22Rv1 (cell line): ENCODE measurements at regions not wholly inside any gene's neighbourhood (a gene's known extent, or its start where the extent isn't known, plus 50 kb on each side); places are given as distances from the start of the nearest gene placed in this dataset.
"Not testable (repeated sequence)": the region's sequence is repeated elsewhere in the genome, so short reads cannot be mapped to it uniquely, and the experiment has no call there.

Source experiments
- H3K27ac ChIP-seq: fragments of 450-650 bp; 2 replicates; pipeline ENCODE4 v1.5.1; 2017
- ZFX ChIP-seq: fragments of 450-650 bp; IDR thresholded peaks from 2 replicates; pipeline ENCODE4 v1.6.1; 2017; ENCODE audit warnings: antibody characterized with exemption, borderline replicate concordance
- TF ChIP-seq, protein P1 (sequence below): fragments of 450-650 bp; IDR thresholded peaks from 2 replicates; pipeline ENCODE4 v1.5.1; 2017; ENCODE audit warnings: mild to moderate bottlenecking

DNA sequence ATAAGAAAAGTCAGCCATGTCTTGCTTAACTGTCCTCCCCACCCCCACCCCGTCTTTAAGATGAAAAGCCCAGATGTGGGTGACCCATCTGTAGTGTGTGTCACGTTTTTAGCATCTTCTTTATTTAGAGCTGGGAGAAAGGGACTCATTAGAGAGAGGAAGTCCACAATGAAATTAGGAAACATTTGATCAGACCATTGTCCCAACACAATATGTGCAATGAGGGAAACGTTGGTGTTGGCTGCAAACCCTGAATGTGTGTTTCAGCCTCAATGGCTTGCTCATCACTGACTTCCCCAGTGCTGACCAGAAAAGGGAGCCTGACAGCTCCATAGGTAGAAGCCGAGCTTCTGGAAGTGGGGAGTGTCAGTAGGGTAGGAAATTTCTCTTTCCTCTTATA, 475.7 kb downstream of the CD83 start:
- TF ChIP-seq ZFX, result no peak
- TF ChIP-seq, protein P1, sequence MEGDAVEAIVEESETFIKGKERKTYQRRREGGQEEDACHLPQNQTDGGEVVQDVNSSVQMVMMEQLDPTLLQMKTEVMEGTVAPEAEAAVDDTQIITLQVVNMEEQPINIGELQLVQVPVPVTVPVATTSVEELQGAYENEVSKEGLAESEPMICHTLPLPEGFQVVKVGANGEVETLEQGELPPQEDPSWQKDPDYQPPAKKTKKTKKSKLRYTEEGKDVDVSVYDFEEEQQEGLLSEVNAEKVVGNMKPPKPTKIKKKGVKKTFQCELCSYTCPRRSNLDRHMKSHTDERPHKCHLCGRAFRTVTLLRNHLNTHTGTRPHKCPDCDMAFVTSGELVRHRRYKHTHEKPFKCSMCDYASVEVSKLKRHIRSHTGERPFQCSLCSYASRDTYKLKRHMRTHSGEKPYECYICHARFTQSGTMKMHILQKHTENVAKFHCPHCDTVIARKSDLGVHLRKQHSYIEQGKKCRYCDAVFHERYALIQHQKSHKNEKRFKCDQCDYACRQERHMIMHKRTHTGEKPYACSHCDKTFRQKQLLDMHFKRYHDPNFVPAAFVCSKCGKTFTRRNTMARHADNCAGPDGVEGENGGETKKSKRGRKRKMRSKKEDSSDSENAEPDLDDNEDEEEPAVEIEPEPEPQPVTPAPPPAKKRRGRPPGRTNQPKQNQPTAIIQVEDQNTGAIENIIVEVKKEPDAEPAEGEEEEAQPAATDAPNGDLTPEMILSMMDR, result no peak
- H3K27ac ChIP-seq, result no peak overlapping the region

DNA sequence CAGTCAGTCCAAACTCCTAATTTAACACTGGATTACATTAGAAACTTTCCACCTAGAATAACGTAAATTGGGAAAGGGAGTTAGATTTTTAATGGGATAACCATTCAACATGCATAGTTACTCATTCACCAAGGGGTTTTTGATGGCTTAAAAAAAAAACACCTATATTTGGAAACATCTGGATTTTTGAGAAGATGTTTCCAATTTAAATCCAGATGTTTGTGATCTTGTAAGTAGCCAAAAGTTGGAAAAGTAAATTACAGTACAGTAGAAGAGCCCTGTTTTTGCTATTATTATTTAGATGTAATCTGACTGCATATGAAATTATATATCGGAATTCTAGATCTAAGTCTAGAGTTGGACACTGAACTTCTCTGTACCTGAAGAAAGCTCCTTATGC, 478.2 kb downstream of the CD83 start:
- H3K27ac ChIP-seq, result no peak overlapping the region
- TF ChIP-seq ZFX, result no peak
- TF ChIP-seq, protein P1, result no peak

DNA sequence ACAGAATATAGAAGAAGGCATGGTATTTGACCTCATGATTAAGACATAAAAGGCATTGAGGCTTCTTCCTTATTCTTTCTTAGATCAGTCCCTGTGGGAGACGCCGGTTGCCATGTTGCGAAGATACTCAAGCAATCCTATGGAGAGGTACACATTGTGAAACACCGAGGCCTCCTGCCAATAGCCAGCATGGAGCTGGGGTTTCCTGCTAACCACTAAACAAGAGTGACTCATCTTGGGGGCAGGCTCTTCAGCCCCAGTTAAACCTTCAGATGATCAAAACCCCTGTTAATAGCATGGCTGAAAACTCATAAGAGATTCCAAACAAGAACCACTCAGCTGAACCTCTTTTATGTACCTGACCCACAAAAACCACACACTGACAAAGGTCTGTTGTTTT, 478.8 kb downstream of the CD83 start:
- TF ChIP-seq ZFX, result no peak
- TF ChIP-seq, protein P1, result no peak
- H3K27ac ChIP-seq, result no peak overlapping the region

DNA sequence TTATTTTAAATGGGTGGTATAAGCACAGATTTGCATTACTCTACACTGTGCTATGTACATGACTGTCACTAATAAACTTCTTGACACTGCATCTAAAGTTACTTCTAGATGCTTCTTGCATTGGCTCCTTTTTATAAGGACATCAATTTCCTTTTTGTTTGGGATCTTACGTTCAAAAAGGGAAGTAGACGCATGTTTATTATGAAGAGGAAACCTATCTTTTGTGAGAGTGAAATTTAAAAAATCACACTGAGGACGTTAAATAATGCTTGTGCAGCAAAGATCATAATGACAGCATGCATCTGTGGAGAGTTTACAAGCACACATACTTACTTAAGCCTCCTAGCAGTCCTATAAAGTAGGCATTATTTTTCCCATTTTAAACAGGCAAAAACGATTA, 479.5 kb downstream of the CD83 start:
- no peak overlapping the region for H3K27ac ChIP-seq
- no peak for TF ChIP-seq ZFX
- TF ChIP-seq, protein P1, result no peak

DNA sequence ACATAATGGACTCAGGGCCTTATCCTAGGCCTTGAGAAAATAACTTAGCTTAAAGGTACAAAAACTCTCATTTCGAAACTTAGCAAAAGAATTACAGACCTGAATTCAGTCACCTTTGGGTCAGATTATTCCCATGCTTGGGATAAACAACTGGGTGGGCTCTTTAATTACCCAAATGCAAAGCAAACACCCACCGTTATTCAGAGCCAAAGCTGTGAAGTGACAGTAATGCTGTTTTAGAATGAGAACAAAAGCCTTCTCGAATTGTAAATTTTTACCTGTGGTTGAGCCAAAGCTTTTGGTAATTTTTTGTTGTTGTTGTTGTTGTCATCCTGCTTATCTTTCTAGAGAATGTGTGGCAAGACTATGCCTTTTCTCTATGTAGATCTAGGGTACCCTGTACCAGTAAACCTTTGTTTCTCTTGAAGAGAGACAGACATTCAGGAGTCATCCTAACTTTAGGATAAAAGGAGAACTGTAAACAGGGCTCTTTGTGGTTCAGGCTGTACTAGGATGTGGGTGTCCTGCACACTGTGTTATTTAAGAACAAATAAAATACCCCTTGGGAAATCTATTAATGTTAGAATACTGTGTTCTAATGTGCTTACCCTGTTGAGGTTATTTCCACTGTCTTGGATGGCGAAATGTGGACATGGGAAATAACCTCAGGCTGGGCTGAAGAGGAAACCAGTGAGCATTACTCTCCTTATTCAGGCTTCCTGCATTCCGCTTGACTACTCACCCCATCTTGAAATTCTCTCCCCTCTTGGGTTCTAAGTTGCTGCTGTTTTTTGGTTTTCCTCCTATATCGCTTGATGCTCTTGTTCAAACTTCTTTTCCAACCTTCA, 480.7 kb downstream of the CD83 start:
- H3K27ac ChIP-seq, result no peak overlapping the region
- TF ChIP-seq ZFX, result no peak
- TF ChIP-seq, protein P1, result no peak

DNA sequence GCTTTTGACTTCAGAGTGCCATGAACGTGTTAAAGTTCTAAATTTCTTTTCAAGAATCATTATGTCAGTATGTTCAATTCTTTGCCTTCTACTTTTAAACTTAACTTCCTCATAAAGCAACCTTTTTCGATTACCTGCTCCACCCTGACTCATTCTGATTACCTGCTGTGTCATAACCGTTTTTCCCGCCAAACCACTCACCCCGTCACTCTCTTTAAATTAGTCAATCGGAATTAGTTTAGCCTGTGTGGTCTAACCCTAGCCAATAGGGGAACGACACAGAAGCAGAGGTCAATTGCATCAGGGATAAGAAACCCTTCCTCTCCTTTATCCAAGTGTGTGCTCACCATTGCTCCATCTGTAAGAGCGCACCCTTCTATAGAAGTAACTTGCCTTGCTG, 482.7 kb downstream of the CD83 start:
- not testable (repeated sequence) for H3K27ac ChIP-seq

DNA sequence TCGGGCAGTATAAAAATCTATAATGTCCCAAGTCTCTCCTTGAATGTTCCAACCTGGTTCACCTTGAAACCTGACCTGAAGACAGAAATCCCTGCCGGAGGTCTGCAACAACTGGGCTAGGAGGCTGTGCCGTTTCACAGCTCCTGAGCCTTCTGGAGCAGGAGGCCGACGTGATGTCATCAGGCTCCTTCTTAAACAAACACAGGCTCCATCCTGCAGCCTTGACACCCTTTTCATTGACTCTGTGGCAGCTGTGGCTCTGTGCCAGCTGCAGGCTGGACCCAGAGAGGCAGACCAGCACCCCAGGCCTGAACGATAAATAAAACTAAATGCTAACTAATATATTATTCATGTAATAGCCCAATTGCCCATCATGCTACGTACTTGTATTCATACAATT, 483.9 kb downstream of the CD83 start:
- TF ChIP-seq, protein P1, result no peak
- TF ChIP-seq ZFX, result no peak
- H3K27ac ChIP-seq, result no peak overlapping the region

DNA sequence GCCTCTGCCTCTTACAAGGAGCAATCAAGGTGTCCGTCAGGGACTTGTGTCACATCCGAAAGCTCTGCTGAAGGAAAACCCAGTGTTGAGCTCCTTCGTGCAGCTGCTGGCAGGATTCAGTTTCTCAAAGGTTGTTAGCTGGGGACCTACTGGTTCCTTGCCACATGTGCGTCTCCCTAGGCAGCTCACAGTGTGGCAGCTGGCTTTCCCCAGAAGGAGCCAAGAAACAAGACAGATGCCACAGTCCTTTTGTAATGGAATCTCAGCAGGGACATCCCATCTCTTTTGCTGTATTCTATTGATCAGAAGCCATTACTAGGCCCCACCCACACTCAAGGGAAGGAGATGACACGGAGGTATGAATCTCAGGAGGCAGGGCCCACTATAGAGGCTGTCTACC, 488.8 kb downstream of the CD83 start:
- H3K27ac ChIP-seq, result no peak overlapping the region
- TF ChIP-seq, protein P1, result no peak
- TF ChIP-seq ZFX, result no peak
